HG03571 (cell line): ENCODE measurements at regions not wholly inside any gene's neighbourhood (a gene's known extent, or its start where the extent isn't known, plus 50 kb on each side); places are given as distances from the start of the nearest gene placed in this dataset.
"Not testable (repeated sequence)": the region's sequence is repeated elsewhere in the genome, so short reads cannot be mapped to it uniquely, and the experiment has no call there.

Experiments
- ATAC-seq: cut with Tn5 transposase; IDR thresholded peaks from one replicate; pipeline ENCODE4 v1.9.1; 2021; ENCODE audit not compliant: unreplicated experiment

GRCh38 chr2:7094231-7094741 is 177.1 kb downstream of the RNF144A start:
- no peak for ATAC-seq

- ATAC-seq, result no peak
Measured at GRCh38 chr2:7096726-7097352, 179.6 kb downstream of the RNF144A start.

DNA sequence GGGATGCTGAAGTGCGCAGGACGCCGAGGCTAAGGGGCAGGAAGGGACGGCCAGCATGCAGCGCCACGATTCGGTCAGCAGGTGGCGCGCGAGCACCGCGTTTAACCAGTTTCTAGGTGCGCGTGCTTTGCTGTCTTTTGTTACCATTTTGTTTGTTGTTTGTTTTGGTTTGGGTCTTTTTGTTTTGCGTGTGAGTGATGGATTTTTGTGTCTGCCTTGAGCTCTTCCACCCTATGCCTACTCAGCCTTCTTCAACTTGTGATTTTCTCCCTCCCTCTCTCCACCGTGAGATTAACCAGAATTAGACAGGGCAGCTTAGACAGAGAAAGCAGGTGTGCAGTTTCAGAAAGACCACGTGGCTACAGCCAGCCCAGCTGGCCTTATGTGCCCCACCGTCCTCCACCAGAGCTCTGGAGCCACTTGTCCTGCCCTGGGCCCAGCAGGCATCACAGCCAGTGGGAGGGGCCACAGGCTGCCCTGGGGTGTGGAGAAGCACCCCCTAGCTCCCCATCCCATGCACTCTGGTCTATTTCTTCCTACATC is 180.2 kb downstream of the RNF144A start:
- ATAC-seq, result peak; percentile 91

- no peak for ATAC-seq
Measured at GRCh38 chr2:7098816-7099215, 181.6 kb downstream of the RNF144A start.

- ATAC-seq, result not testable (repeated sequence)
Measured at GRCh38 chr2:7099687-7100086, 182.5 kb downstream of the RNF144A start.

DNA sequence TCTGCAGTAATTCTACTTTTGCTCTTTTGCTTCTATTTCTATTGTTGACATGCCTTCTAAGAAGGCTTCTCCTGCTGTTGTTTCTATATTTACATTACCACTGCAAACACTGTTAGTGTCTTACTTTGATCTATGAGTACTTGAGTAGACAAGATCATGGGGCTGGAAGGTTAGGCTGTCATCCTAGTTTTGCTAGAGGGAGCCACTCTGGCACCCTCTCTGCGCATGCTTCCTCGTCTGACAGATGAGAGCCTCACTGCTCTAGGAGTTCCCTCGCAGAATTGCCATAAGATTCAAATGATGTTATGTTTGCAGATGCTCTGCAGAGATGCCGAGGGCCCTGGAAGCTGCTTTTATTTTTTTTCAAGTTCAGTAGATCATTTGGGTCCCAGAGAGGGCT is 185.6 kb downstream of the RNF144A start:
- no peak for ATAC-seq

DNA sequence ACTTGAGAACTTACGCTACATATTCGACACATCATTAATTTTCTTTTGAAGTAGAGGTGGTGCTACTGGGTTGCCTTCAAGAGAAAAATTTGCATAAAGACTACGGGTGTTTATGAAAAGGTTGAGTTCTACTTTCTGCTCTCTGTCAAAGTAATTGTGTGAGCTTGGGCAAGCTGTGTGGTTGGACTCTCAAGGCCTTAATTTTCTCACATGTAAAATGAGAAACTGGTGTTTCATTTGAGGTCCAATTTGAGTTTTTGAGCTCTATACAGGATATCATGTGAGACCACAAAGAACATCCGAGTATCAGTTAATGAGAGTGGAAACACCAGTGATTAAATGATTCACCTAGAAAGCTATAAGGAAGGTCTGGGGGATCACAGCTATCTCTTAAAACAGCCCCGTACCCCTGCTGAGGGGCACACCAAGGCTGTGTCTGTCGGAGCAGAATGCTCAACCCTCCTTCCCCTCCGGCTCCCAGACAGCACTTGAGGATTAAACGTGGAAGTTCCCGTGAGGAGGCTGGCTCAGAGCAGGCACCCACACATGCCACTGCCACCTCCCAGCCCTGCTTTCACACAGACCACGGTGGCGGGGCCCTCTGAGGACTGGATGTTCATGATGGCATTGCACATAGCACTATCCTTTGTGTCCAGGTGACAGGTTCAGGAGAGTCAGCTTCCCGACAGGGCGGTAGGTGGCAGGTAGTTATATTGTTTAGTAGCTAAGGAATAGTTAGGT is 191.8 kb downstream of the RNF144A start:
- no peak for ATAC-seq

GRCh38 chr2:7109533-7109885 is 192.3 kb downstream of the RNF144A start:
- ATAC-seq, result no peak

- no peak for ATAC-seq
Measured at GRCh38 chr2:7111626-7112025, 194.4 kb downstream of the RNF144A start.

DNA sequence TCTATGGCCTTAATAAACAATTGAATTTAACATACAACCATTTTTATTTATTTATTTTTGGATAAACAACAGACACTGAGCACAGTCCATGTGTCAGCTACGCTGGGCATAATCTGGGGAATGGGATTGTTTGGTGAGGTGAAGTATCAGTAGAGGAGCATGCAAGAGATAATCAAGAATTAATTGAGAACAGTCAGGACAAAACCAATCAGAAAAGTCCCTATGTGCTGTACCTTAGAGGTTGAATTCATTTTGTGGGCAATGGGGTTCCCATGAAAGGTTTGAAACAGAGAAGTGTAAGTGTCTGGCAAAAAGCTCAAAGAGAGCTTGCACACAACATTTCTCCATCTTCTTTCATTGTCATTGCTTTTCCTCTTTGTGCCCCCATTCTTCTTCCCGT is 198.2 kb downstream of the RNF144A start:
- no peak for ATAC-seq

GRCh38 chr2:7115906-7116305 is 198.7 kb downstream of the RNF144A start:
- ATAC-seq, result no peak

DNA sequence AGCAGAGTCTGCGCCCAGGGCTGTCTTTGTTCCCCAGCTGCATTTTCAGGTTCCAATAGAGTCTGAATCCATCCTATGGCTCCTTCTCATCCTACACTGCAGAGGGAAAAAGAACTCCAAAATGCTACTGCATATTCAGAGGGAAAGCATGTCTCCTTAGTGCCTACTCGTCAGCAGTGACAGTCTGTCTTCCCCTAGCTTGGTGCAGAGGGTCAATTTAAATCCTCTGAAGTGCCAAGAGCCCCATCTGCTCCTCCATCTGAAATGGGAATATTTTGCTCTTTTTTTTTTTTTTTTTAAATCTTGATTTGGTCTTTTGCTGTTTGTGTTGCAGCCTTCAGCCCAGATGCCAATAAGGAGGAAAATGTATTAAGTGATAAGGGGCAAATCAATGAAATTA is 199.3 kb downstream of the RNF144A start:
- no peak for ATAC-seq

DNA sequence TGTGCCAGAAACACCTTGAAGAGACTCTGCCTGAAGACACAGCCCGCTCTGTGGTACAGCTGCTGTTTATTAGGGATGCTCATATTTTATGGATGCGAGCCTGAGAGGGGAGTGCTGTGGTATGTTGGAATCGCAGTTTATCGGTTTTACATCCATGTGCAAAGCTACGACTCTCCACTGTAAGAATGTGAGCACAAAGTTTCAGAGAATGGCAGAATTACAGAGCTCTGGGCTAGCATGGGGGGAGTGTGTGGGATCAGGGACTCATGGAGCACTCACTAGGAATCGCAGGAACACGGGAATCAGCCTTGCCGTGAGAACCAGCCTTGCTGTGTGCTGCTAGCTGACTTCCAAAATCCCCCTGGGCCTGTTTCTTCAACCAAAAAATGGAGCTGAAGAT is 199.9 kb downstream of the RNF144A start:
- no peak for ATAC-seq

DNA sequence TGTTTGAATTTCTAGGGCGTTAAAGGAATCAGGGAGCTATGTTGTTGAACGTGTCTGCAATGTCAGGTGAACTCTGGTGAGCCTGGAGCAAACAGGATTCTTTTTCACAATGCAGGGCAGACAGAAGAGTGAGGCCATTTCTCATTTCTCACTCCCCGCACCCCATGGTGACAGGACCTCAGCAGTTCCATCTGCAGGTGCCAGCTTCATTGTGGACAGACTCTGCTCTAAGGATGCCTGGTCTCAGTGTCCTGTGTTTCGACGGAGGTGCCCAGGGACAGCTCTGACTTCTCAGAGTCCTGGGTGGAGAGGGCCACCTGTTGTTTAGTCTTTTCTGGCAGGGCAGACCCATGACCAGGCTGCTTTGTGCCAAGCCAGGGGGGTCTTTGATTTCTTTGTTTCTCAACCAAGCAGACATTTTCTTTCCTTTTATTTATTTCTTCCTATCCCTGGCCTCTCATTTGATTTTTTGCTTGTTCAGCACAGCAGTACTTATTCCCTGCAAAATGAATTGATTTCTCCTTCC is 201.5 kb downstream of the RNF144A start:
- ATAC-seq, result no peak

GRCh38 chr2:7119132-7119835 is 202.1 kb downstream of the RNF144A start:
- no peak for ATAC-seq

DNA sequence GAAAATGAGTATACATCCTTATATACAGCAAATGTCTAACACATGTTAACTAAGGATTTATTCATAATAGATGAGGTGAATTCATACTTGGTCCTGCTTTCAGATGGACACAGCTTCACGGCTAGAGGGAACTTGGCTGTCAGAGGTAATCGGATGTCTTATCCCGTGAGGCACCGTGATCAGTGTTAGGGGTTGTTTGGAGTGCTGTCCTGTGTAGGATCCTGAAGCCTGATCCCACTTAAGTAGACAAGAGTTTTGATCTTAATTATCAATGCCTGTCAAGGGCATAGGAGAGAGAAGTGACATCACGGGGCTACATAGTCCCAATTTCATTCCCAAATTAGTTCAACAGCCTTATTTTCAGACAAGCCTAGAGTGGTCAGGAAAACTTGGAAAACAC is 204.6 kb downstream of the RNF144A start:
- no peak for ATAC-seq

DNA sequence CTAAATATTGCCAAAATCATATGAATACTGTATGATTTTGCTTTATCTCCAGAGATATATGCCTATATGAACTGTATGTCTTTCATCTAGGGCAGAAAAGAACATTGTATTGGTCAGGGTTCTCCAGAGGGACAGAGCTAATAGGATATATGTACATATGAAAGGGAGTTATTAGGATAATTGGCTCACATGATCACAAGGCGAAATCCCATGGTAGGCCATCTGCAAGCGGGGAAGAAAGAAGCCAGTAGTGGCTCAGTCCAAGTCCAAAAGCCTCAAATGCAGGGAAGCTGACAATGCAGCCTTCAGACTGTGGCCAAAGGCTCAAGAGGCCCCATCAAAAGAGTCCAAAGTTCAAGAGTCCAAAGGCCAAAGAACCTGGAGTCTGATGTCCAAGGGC is 209.9 kb downstream of the RNF144A start:
- no peak for ATAC-seq

DNA sequence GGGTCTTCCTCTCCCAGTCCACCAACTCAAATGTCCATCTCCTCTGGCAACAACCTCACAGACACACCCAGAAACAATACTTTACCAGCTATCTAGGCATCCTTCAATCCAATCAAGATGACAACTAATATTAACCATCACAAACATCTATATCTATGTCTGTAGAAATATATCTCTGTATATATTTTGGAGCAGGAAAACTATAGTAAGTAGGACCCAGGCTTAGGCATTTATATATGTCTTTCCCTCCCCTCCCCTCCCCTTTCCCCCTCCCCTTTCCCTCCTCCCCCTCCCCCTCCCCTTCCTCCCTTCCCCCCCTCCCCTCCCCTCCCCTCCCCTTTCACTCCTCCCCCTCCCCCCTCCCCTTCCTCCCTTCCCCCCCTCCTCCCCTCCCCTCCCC is 210.5 kb downstream of the RNF144A start:
- no peak for ATAC-seq

DNA sequence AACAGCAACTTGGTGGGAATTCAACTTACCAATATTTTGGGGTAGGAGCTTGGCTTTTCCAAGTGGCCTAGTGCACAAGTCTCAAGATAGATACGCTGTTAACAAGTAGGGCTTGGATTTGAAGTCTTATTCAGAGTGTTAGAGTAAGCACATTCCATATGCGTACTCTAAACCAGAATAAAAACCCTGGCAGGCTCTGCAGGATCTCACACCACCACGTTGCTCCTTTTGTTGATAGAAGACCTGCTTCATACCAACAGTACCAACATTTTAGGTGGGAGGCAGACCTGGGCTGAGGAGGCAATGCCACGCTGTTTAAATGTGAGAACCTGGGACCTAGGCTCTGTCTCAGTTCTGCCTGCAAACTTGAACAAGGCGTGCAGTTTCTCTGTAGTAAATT is 214.0 kb downstream of the RNF144A start:
- no peak for ATAC-seq

DNA sequence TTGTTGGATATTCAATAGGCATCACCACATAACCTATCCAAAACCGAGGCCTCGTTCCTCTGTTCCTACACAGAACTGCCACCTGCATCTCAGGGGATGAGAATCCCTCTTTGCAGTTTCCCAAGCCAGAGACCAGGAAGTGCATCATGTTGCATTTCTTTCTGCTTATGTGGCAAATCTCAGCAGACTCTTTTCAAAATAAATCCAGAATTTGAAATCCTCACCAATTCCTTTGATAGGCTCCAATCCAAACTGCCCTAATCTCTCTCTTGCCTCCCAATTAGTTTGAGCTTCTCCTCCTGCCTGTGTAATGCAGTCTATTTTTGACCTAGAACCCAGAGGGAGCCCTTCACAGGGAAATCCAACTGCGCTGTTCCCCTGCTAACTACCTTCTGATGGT is 215.5 kb downstream of the RNF144A start:
- ATAC-seq, result no peak

DNA sequence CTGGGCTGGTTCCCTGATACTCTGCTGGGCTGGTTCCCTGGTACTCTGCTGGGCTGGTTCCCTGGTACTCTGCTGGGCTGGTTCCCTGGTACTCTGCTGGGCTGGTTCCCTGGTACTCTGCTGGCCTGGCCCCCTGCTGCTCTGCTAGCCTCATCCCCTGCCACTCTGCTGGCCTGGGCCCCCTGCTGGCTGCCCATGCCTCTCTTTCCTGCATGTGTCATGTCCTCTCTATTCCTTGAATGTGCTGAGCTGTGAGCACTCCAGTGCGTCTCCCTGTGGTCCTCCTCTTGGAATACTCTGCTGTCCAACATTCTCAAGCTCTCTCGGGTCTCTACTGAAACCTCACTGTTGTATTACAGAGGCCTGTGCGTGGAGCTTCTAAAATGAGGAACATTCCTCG is 216.3 kb downstream of the RNF144A start:
- no peak for ATAC-seq

- no peak for ATAC-seq
Measured at GRCh38 chr2:7140306-7140705, 223.1 kb downstream of the RNF144A start.
